SK-N-MC (cell line): ENCODE measurements at regions not wholly inside any gene's neighbourhood (a gene's known extent, or its start where the extent isn't known, plus 50 kb on each side); places are given as distances from the start of the nearest gene placed in this dataset.

Source experiments
- DNase-seq: peaks from one replicate; pipeline ENCODE4 v3.0.0-alpha.2; 2011; ENCODE audit warnings: low read depth, low spot score
- H3K27ac ChIP-seq: fragments of 200-600 bp; sonication (generic); 2 replicates; pipeline ENCODE4 v1.5.1; 2016; ENCODE audit warnings: mixed run types
- H3K36me3 ChIP-seq: fragments of 200-600 bp; sonication (generic); 2 replicates; pipeline ENCODE4 v1.6.1; 2017; ENCODE audit warnings: antibody characterized with exemption, low read length, mixed read lengths; ENCODE audit not compliant: insufficient read depth
- H3K4me3 ChIP-seq: fragments of 200-600 bp; sonication (generic); 2 replicates; pipeline ENCODE4 v1.5.1; 2016
- H3K9ac ChIP-seq: fragments of 200-600 bp; sonication (generic); 2 replicates; pipeline ENCODE4 v1.8.0; 2017; ENCODE audit warnings: mixed run types, mixed read lengths; ENCODE audit not compliant: insufficient read length
- H3K9me3 ChIP-seq: fragments of 200-600 bp; sonication (generic); 2 replicates; pipeline ENCODE4 v1.6.1; 2017; ENCODE audit warnings: low read depth, mild to moderate bottlenecking, antibody characterized with exemption, low read length, moderate library complexity, mixed read lengths
- EZH2 ChIP-seq: fragments of 200-600 bp; sonication (generic); IDR thresholded peaks from one replicate; pipeline ENCODE4 v1.6.1; 2017; ENCODE audit warnings: antibody characterized with exemption
- FOXP2 ChIP-seq: optimal IDR thresholded peaks from 2 replicates; pipeline ENCODE3; 2011; ENCODE audit warnings: mild to moderate bottlenecking, moderate library complexity; ENCODE audit not compliant: insufficient read depth; ENCODE audit errors: extremely low read length, control extremely low read depth
- POLR2AphosphoS5 ChIP-seq: IDR thresholded peaks from 2 replicates; pipeline ENCODE4 v1.6.1; 2012; ENCODE audit warnings: mild to moderate bottlenecking, low read depth, low read length, borderline replicate concordance

- Histone ChIP-seq H3K4me3 (no peak overlapping the region), H3K9ac (no peak overlapping the region), H3K9me3 (no peaks in the 10 kb centered on the region), H3K27ac (no peak overlapping the region), H3K36me3 (no peaks in the 10 kb centered on the region)
- DNase-seq = no peak
- TF ChIP-seq FOXP2 (no peak), POLR2AphosphoS5 (no peak), EZH2 (no peak)
These were observed 63.5 kb upstream of the ASCC3 start for GRCh38 chr6:100944644-100945043.

GRCh38 chr6:100946021-100946540, 65.0 kb upstream of the ASCC3 start:
- H3K27ac ChIP-seq = no peak overlapping the region
- DNase-seq = no peak
- no peaks in the 10 kb centered on the region for H3K9me3 ChIP-seq
- TF ChIP-seq FOXP2 (no peak), POLR2AphosphoS5 (no peak), EZH2 (no peak)
- H3K9ac ChIP-seq = no peak overlapping the region
- H3K36me3 ChIP-seq = no peaks in the 10 kb centered on the region
- no peak overlapping the region for H3K4me3 ChIP-seq

GRCh38 chr6:100946711-100947110, 65.6 kb upstream of the ASCC3 start:
- H3K9me3 ChIP-seq = no peaks in the 10 kb centered on the region
- no peak overlapping the region for H3K9ac ChIP-seq
- no peak overlapping the region for H3K4me3 ChIP-seq
- DNase-seq = no peak
- no peak for TF ChIP-seq FOXP2
- TF ChIP-seq EZH2 = no peak
- no peak for TF ChIP-seq POLR2AphosphoS5
- H3K36me3 ChIP-seq = no peaks in the 10 kb centered on the region
- no peak overlapping the region for H3K27ac ChIP-seq

- H3K27ac ChIP-seq = no peak overlapping the region
- DNase-seq = no peak
- H3K9me3 ChIP-seq = no peaks in the 10 kb centered on the region
- no peak overlapping the region for H3K9ac ChIP-seq
- no peak for TF ChIP-seq FOXP2
- TF ChIP-seq EZH2 = no peak
- no peak for TF ChIP-seq POLR2AphosphoS5
- H3K36me3 ChIP-seq = no peaks in the 10 kb centered on the region
- H3K4me3 ChIP-seq = no peak overlapping the region
These were observed 67.4 kb upstream of the ASCC3 start for GRCh38 chr6:100948381-100949133.

- H3K9me3 ChIP-seq = no peaks in the 10 kb centered on the region
- no peaks in the 10 kb centered on the region for H3K36me3 ChIP-seq
- H3K9ac ChIP-seq = no peak overlapping the region
- H3K27ac ChIP-seq = no peak overlapping the region
- TF ChIP-seq FOXP2 = no peak
- no peak for TF ChIP-seq EZH2
- TF ChIP-seq POLR2AphosphoS5 = no peak
- no peak for DNase-seq
- H3K4me3 ChIP-seq = no peak overlapping the region
These were observed 70.9 kb upstream of the ASCC3 start for GRCh38 chr6:100952006-100952405.

GRCh38 chr6:100959280-100959679, 78.2 kb upstream of the ASCC3 start:
- no peak for DNase-seq
- Histone ChIP-seq H3K27ac (no peak overlapping the region), H3K36me3 (no peaks in the 10 kb centered on the region), H3K9ac (no peak overlapping the region), H3K9me3 (no peaks in the 10 kb centered on the region), H3K4me3 (no peak overlapping the region)
- TF ChIP-seq POLR2AphosphoS5 = no peak
- TF ChIP-seq FOXP2 = no peak
- TF ChIP-seq EZH2 = no peak

GRCh38 chr6:100962466-100962865, 81.3 kb upstream of the ASCC3 start:
- H3K9ac ChIP-seq = no peak overlapping the region
- no peak for TF ChIP-seq POLR2AphosphoS5
- TF ChIP-seq EZH2 = no peak
- no peak for TF ChIP-seq FOXP2

GRCh38 chr6:100965067-100965466, 83.9 kb upstream of the ASCC3 start:
- Histone ChIP-seq H3K9ac (no peak overlapping the region), H3K9me3 (no peaks in the 10 kb centered on the region), H3K27ac (no peak overlapping the region), H3K36me3 (no peaks in the 10 kb centered on the region), H3K4me3 (no peak overlapping the region)
- TF ChIP-seq EZH2 = no peak
- no peak for DNase-seq

More at GRCh38 chr6:100962466-100962865, 81.3 kb upstream of the ASCC3 start:
- Histone ChIP-seq H3K27ac (no peak overlapping the region), H3K9me3 (no peaks in the 10 kb centered on the region), H3K36me3 (no peaks in the 10 kb centered on the region), H3K4me3 (no peak overlapping the region)
- no peak for DNase-seq

GRCh38 chr6:100968949-100969348, 87.8 kb upstream of the ASCC3 start:
- Histone ChIP-seq H3K9ac (no peak overlapping the region), H3K9me3 (no peaks in the 10 kb centered on the region), H3K36me3 (no peaks in the 10 kb centered on the region), H3K27ac (no peak overlapping the region), H3K4me3 (no peak overlapping the region)
- DNase-seq = no peak
- no peak for TF ChIP-seq FOXP2
- no peak for TF ChIP-seq EZH2
- TF ChIP-seq POLR2AphosphoS5 = no peak
